HPDE6-E6E7 (cell line): ENCODE measurements at regions not wholly inside any gene's neighbourhood (a gene's known extent, or its start where the extent isn't known, plus 50 kb on each side); places are given as distances from the start of the nearest gene placed in this dataset.
A peak's percentile ranks its signal among the peaks of the same experiment; 100 is the strongest.

Experiments
- DNase-seq: peaks from one replicate; pipeline ENCODE4 v3.0.0; 2011; ENCODE audit warnings: missing footprints; ENCODE audit errors: extremely low spot score

GRCh38 chr2:196390243-196391148 is 219.1 kb upstream of the STK17B start:
- DNase-seq, result no peak

GRCh38 chr2:196391149-196391479 is 219.7 kb upstream of the STK17B start:
- no peak for DNase-seq

- no peak for DNase-seq
These were observed 227.7 kb upstream of the STK17B start for GRCh38 chr2:196399096-196399495.

- peak; percentile 22 for DNase-seq
These were observed 228.6 kb upstream of the STK17B start for GRCh38 chr2:196399722-196400691.

GRCh38 chr2:196403471-196403870 is 232.1 kb upstream of the STK17B start:
- no peak for DNase-seq

GRCh38 chr2:196404276-196404675 is 232.9 kb upstream of the STK17B start:
- DNase-seq, result no peak

GRCh38 chr2:196407675-196408264 is 231.7 kb upstream of the CCDC150 start:
- DNase-seq, result no peak

- DNase-seq, result no peak
These were observed 230.1 kb upstream of the CCDC150 start for GRCh38 chr2:196409376-196409775.

GRCh38 chr2:196410008-196410407 is 229.5 kb upstream of the CCDC150 start:
- no peak for DNase-seq

- no peak for DNase-seq
These were observed 225.7 kb upstream of the CCDC150 start for GRCh38 chr2:196413821-196414274.

GRCh38 chr2:196415384-196415783 is 224.1 kb upstream of the CCDC150 start:
- DNase-seq, result no peak

- DNase-seq, result no peak
These were observed 219.4 kb upstream of the CCDC150 start for GRCh38 chr2:196420143-196420542.

GRCh38 chr2:196421880-196422279 is 217.6 kb upstream of the CCDC150 start:
- no peak for DNase-seq

GRCh38 chr2:196422361-196422760 is 217.2 kb upstream of the CCDC150 start:
- no peak for DNase-seq

GRCh38 chr2:196426122-196426521 is 213.4 kb upstream of the CCDC150 start:
- no peak for DNase-seq

- no peak for DNase-seq
These were observed 211.4 kb upstream of the CCDC150 start for GRCh38 chr2:196427986-196428634.

GRCh38 chr2:196431076-196431475 is 208.4 kb upstream of the CCDC150 start:
- DNase-seq, result no peak

GRCh38 chr2:196431957-196432356 is 207.6 kb upstream of the CCDC150 start:
- DNase-seq, result no peak

GRCh38 chr2:196433116-196433515 is 206.4 kb upstream of the CCDC150 start:
- no peak for DNase-seq

GRCh38 chr2:196434217-196434616 is 205.3 kb upstream of the CCDC150 start:
- no peak for DNase-seq

GRCh38 chr2:196435189-196435588 is 204.3 kb upstream of the CCDC150 start:
- no peak for DNase-seq

GRCh38 chr2:196437626-196438025 is 201.9 kb upstream of the CCDC150 start:
- no peak for DNase-seq
